HEK293 (cell line): ENCODE measurements at regions not wholly inside any gene's neighbourhood (a gene's known extent, or its start where the extent isn't known, plus 50 kb on each side); places are given as distances from the start of the nearest gene placed in this dataset.

Experiments
- CTCF ChIP-seq: fragments of 450-650 bp; formaldehyde crosslinking; IDR thresholded peaks from 2 replicates; pipeline ENCODE4 v1.5.1; 2016; ENCODE audit warnings: missing biosample characterization, missing genetic modification characterization
- GFI1B ChIP-seq: fragments of 450-650 bp; formaldehyde crosslinking; IDR thresholded peaks from 2 replicates; pipeline ENCODE4 v1.5.1; 2016; ENCODE audit warnings: missing biosample characterization, missing genetic modification characterization
- MZF1 ChIP-seq: fragments of 450-650 bp; formaldehyde crosslinking; IDR thresholded peaks from 2 replicates; pipeline ENCODE4 v1.5.1; 2017; ENCODE audit warnings: missing biosample characterization, missing genetic modification characterization, borderline replicate concordance
- ZIC2 ChIP-seq: fragments of 450-650 bp; formaldehyde crosslinking; IDR thresholded peaks from 2 replicates; pipeline ENCODE4 v1.5.1; 2016; ENCODE audit warnings: missing biosample characterization, missing genetic modification characterization
- ZNF362 ChIP-seq: fragments of 450-650 bp; formaldehyde crosslinking; IDR thresholded peaks from 2 replicates; pipeline ENCODE4 v1.5.1; 2016; ENCODE audit warnings: missing biosample characterization, missing genetic modification characterization
- ZNF639 ChIP-seq: fragments of 450-650 bp; formaldehyde crosslinking; IDR thresholded peaks from 2 replicates; pipeline ENCODE4 v1.5.1; 2016; ENCODE audit warnings: missing biosample characterization, missing genetic modification characterization
- ZNF654 ChIP-seq: fragments of 450-650 bp; formaldehyde crosslinking; IDR thresholded peaks from 2 replicates; pipeline ENCODE4 v1.5.1; 2016; ENCODE audit warnings: low read depth, missing biosample characterization, missing genetic modification characterization

- TF ChIP-seq ZNF639 (no peak), CTCF (tag by site-specific recombination) (no peak), ZNF362 (no peak), ZIC2 (tag by site-specific recombination) (no peak), GFI1B (no peak), MZF1 (tag by site-specific recombination) (no peak), ZNF654 (tag by site-specific recombination) (no peak)
Observed at GRCh38 chr2:203646266-203646864, 60.1 kb upstream of the CD28 start.
